SU-DHL-6 (cell line): ENCODE measurements at regions not wholly inside any gene's neighbourhood (a gene's known extent, or its start where the extent isn't known, plus 50 kb on each side); places are given as distances from the start of the nearest gene placed in this dataset.

Experiments
- H2AFZ ChIP-seq: fragments of 200-600 bp; sonication (generic); 2 replicates; pipeline ENCODE4 v1.6.1; 2014; ENCODE audit warnings: low read depth, mild to moderate bottlenecking, moderate library complexity, mixed read lengths, antibody characterized with exemption, low read length; ENCODE audit not compliant: severe bottlenecking
- H3F3A ChIP-seq: fragments of 200-600 bp; shearing (Covaris generic); 2 replicates; pipeline ENCODE4 v1.6.0; 2016; ENCODE audit warnings: antibody characterized with exemption, mild to moderate bottlenecking; ENCODE audit not compliant: insufficient read depth
- H3K27ac ChIP-seq: fragments of 200-600 bp; sonication (generic); 2 replicates; pipeline ENCODE4 v1.5.1; 2016; ENCODE audit warnings: low read depth, mild to moderate bottlenecking, low read length, moderate library complexity, mixed read lengths
- H3K27me3 ChIP-seq: fragments of 200-600 bp; sonication (generic), shearing (Covaris generic); 2 replicates; pipeline ENCODE4 v1.6.0; 2014; ENCODE audit warnings: mild to moderate bottlenecking, low read length
- H3K36me3 ChIP-seq: fragments of 200-600 bp; sonication (generic); 2 replicates; pipeline ENCODE4 v1.6.1; 2014; ENCODE audit warnings: mild to moderate bottlenecking, low read length, mixed read lengths
- H3K4me2 ChIP-seq: fragments of 300-600, 200-600 bp; shearing (Covaris generic), sonication (generic); 2 replicates; pipeline ENCODE4 v1.6.0; 2014; ENCODE audit warnings: low read length, low read depth, mild to moderate bottlenecking; ENCODE audit not compliant: poor library complexity, severe bottlenecking
- H3K4me3 ChIP-seq: fragments of 200-600 bp; sonication (generic); 2 replicates; pipeline ENCODE4 v1.5.1; 2014; ENCODE audit warnings: antibody characterized with exemption, low read length, mild to moderate bottlenecking, mixed read lengths; ENCODE audit not compliant: insufficient read depth, poor library complexity, severe bottlenecking
- H3K79me2 ChIP-seq: fragments of 200-600 bp; sonication (generic); 2 replicates; pipeline ENCODE4 v1.6.1; 2014; ENCODE audit warnings: mild to moderate bottlenecking, low read length, moderate library complexity; ENCODE audit not compliant: insufficient read depth
- H3K9ac ChIP-seq: fragments of 200-600 bp; sonication (generic); 2 replicates; pipeline ENCODE4 v1.7.0; 2014; ENCODE audit warnings: mild to moderate bottlenecking, low read length
- H3K9me2 ChIP-seq: fragments of 200-600 bp; sonication (generic); replicated peaks from 2 replicates; pipeline ENCODE4 v1.6.1; 2014; ENCODE audit warnings: low read length; ENCODE audit not compliant: insufficient read depth
- H3K9me3 ChIP-seq: fragments of 200-600 bp; sonication (generic); 2 replicates; pipeline ENCODE4 v1.6.1; 2014; ENCODE audit warnings: low read length, mixed read lengths; ENCODE audit not compliant: insufficient read depth
- H4K20me1 ChIP-seq: fragments of 200-600 bp; sonication (generic); 2 replicates; pipeline ENCODE4 v1.6.1; 2014; ENCODE audit warnings: low read depth, mild to moderate bottlenecking, antibody characterized with exemption, low read length, moderate library complexity, mixed read lengths
- EZH2phosphoT487 ChIP-seq: fragments of 200-600 bp; sonication (generic), shearing (Covaris generic); conservative IDR thresholded peaks from 2 replicates; pipeline ENCODE4 v1.6.1; 2018; ENCODE audit warnings: mild to moderate bottlenecking, antibody characterized with exemption, low read length, moderate library complexity, mixed read lengths
- TF ChIP-seq, protein P1 (sequence below): fragments of 200-600 bp; sonication (generic); IDR thresholded peaks from one replicate; pipeline ENCODE4 v1.5.1; 2017; ENCODE audit warnings: antibody characterized with exemption, mild to moderate bottlenecking, low read length, moderate library complexity; ENCODE audit not compliant: insufficient read depth, poor library complexity, severe bottlenecking

DNA sequence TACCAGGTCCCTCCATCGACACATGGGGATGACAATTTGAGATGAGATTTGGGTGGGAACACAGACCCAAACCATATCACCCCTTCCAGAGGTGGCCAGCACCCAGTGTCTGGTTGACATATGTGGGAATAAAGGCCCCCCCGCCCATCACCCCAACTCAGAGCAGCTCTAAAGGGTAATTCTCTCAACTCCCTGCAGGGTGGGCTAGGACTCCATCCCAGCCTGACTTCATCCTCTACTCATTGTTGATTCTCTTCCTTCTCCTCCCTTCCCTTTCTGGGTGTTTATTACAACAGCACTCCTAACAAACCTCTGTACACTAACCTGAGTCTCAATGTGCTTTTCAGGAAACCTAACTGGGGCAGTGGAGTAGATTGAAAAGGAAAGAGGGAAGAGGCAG, 339.9 kb downstream of the ACTL7B start:
- Histone ChIP-seq H3K4me2 (no peak overlapping the region), H3F3A (no peaks in the 10 kb centered on the region), H3K36me3 (no peaks in the 10 kb centered on the region), H2AFZ (no peak overlapping the region), H3K9me3 (no peaks in the 10 kb centered on the region), H3K79me2 (no peaks in the 10 kb centered on the region), H3K27ac (no peak overlapping the region), H4K20me1 (no peaks in the 10 kb centered on the region), H3K4me3 (no peak overlapping the region), H3K27me3 (no peaks in the 10 kb centered on the region), H3K9ac (no peak overlapping the region), H3K9me2 (no peaks in the 10 kb centered on the region)
- TF ChIP-seq, protein P1, sequence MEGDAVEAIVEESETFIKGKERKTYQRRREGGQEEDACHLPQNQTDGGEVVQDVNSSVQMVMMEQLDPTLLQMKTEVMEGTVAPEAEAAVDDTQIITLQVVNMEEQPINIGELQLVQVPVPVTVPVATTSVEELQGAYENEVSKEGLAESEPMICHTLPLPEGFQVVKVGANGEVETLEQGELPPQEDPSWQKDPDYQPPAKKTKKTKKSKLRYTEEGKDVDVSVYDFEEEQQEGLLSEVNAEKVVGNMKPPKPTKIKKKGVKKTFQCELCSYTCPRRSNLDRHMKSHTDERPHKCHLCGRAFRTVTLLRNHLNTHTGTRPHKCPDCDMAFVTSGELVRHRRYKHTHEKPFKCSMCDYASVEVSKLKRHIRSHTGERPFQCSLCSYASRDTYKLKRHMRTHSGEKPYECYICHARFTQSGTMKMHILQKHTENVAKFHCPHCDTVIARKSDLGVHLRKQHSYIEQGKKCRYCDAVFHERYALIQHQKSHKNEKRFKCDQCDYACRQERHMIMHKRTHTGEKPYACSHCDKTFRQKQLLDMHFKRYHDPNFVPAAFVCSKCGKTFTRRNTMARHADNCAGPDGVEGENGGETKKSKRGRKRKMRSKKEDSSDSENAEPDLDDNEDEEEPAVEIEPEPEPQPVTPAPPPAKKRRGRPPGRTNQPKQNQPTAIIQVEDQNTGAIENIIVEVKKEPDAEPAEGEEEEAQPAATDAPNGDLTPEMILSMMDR, result no peak
- no peak for TF ChIP-seq EZH2phosphoT487

DNA sequence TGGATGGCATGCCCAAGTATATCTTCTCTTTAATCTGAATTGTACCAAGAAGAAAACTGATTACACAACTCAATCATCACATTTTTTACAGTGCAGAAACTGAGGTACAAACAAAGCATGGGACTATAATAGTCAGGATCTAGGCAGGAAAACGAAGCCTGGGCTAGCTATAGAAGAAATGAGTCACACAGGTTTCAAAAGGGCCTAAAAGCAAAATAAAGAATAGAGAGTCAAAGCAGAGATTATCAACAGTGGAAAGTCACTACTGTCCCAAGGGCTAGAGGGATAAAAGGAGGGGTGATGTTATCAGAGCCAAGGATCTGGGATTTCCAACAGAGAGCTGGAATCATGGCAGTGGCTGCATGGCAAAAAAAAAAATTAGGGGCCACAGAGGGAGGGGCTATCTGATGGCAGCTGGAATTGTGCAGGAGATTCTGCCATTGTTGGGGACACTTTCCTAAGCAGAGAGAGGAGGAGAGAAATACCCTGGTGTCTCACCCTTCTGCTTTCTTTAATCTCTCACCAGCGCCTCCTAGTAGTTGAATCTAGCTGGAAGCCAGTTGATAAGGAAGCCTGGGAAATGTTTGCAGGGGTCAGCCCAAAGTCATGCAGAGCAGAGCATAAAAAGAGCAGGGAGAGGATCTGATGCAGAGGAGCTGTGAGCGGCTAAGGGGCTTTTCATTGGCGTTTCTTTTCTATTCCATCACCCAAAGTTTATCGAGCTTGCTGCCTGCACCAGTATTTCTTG, 343.2 kb downstream of the ACTL7B start:
- no peaks in the 10 kb centered on the region for H3F3A ChIP-seq
- H2AFZ ChIP-seq, result no peak overlapping the region
- H3K9me2 ChIP-seq, result no peaks in the 10 kb centered on the region
- no peaks in the 10 kb centered on the region for H3K9me3 ChIP-seq
- no peaks in the 10 kb centered on the region for H3K36me3 ChIP-seq
- no peak overlapping the region for H3K4me2 ChIP-seq
- no peak overlapping the region for H3K9ac ChIP-seq
- H3K27me3 ChIP-seq, result no peaks in the 10 kb centered on the region
- H3K27ac ChIP-seq, result no peak overlapping the region
- no peak for TF ChIP-seq EZH2phosphoT487
- TF ChIP-seq, protein P1, result no peak
- H3K4me3 ChIP-seq, result no peak overlapping the region
- H3K79me2 ChIP-seq, result no peaks in the 10 kb centered on the region
- no peaks in the 10 kb centered on the region for H4K20me1 ChIP-seq

DNA sequence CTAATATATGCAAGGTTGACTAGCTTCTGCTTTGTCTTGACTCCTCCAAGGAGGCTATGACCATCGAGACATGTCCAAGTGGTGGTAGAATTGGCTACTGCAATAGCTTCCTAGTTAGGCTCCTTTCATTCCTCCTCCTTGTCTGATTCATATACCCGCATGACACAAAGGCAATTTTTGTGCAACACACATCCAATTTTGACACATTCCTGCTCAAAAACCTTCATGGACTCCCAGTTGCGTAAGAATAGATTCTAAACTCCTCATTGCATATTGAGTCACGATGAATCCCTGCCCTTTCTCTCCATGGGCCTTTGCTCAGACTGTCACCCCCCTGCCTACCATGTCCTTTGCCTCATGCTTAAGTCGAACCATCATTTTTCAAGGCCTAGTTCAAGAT, 344.5 kb downstream of the ACTL7B start:
- H3K4me2 ChIP-seq, result no peak overlapping the region
- no peaks in the 10 kb centered on the region for H3K79me2 ChIP-seq
- TF ChIP-seq, protein P1, result no peak
- no peak for TF ChIP-seq EZH2phosphoT487
- no peak overlapping the region for H3K9ac ChIP-seq
- H3F3A ChIP-seq, result no peaks in the 10 kb centered on the region
- H3K9me2 ChIP-seq, result no peaks in the 10 kb centered on the region
- H3K27me3 ChIP-seq, result no peaks in the 10 kb centered on the region
- H2AFZ ChIP-seq, result no peak overlapping the region
- H3K9me3 ChIP-seq, result no peaks in the 10 kb centered on the region
- no peaks in the 10 kb centered on the region for H3K36me3 ChIP-seq
- no peak overlapping the region for H3K4me3 ChIP-seq
- no peaks in the 10 kb centered on the region for H4K20me1 ChIP-seq
- no peak overlapping the region for H3K27ac ChIP-seq
